GM18870 (cell line): ENCODE measurements at regions not wholly inside any gene's neighbourhood (a gene's known extent, or its start where the extent isn't known, plus 50 kb on each side); places are given as distances from the start of the nearest gene placed in this dataset.
"Not testable (repeated sequence)": the region's sequence is repeated elsewhere in the genome, so short reads cannot be mapped to it uniquely, and the experiment has no call there.

Source experiments
- ATAC-seq: cut with Tn5 transposase; IDR thresholded peaks from one replicate; pipeline ENCODE4 v1.9.1; 2021; ENCODE audit warnings: moderate library complexity; ENCODE audit not compliant: unreplicated experiment

DNA sequence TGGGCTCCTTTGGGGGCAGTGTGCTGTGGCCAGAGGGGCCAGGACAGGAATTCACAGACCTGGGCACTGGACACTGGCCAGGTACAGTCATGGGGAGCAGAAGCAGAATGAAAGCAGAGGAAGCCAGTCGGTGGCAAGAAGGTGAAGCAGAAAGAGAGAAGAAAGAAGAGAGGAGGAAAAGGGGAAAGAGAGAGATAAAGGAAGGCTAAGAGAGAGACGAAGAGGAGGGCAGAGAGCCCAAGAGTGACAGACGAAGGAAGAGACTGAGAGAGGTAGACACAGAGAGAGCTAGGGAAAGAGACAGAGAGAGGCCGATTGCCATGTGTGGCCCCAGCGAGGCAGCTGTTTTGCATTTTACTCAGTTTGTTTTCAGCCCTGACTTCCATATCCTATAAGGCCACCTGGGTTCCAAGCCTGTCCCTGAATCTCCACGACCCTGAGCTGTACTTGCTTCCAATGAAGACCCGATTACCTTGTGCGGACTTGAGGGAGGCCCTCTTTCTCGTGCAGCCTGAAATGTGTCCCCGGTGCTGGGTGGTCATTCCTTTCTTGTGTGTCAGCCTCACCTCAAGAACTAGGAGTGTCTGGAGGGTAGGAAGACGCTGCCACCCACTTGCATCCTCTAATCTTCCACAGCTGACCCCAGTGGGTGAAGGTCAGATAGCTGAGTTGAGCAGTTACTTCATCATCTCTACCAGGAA, 73.9 kb downstream of the LSM3 start:
- no peak for ATAC-seq

GRCh38 chr3:14253022-14253706, 74.5 kb downstream of the LSM3 start:
- no peak for ATAC-seq

DNA sequence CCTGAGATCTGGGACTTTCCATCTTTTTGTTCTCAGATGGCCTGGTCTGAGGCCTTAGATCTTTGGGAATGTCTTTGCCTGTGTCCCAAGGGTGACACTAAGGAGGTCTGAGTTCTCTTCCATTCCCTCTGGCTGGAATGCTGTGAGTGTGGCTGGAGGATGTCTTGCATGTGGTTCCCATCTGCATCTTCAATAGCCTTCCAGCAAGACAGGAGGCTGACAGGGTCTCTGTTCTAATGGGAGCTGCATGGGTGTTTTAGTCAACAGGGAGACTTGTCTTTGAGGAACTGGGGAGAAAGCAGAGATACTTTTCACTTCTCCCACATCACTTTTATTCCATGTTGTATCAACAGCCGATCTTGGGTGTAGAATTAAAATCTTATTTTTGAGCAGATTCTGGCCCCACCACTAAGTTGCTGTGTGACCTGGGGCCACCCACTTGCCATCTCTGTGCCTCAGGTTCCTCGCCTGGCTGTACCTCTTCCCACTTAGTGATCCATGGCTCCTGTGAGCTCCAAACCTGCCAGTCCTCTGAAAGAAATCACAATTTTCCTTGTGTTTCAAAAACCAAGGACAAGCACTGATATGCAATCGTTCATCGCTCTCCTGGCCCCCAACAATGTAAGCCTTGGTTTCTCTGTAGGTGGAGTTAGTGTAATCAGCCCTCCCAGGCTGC, 75.2 kb downstream of the LSM3 start:
- ATAC-seq: no peak

DNA sequence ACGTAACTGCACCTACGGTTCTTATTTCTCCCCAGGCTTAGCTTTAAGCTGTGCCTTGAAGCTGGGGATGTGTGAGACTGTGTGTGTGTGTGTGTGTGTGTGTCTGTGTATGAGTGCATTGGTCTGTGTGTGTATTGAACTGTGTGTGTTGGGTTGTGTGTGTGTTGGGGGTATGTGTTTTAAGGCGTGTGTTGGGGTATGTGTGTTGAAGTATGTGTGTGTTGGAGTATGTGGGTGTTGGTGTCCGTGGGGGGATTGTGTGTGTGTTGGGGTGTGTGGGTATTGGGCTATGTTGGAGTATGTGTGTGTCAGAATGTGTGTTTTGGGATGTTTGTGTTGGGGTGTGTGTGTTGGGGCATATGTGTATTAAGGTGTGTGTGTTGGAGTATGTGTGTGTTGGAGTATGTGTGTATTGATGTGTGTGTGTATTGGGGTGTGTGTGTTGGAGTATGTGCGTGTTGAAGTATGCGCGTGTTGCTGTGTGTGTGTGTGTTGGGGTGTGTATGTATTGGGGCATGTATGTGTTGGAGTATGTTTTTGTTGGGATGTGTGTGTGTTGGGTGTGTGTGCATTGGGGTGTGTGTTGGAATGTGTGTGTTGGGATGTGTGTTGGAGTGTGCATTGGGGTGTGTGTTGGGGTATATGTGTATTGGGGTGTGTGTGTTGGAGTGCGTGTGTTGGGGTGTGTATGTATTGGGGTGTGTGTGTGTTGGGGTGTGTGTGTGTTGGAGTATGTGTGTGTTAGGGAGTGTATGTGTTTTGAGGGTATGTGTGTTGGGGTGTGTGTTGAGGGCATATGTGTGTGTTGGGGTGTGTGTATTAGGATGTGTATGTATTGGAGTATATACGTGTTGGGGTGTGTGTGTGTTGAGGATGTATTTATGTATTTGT, 76.4 kb downstream of the LSM3 start:
- no peak for ATAC-seq

GRCh38 chr3:14256046-14256445, 77.4 kb downstream of the LSM3 start:
- ATAC-seq: no peak

DNA sequence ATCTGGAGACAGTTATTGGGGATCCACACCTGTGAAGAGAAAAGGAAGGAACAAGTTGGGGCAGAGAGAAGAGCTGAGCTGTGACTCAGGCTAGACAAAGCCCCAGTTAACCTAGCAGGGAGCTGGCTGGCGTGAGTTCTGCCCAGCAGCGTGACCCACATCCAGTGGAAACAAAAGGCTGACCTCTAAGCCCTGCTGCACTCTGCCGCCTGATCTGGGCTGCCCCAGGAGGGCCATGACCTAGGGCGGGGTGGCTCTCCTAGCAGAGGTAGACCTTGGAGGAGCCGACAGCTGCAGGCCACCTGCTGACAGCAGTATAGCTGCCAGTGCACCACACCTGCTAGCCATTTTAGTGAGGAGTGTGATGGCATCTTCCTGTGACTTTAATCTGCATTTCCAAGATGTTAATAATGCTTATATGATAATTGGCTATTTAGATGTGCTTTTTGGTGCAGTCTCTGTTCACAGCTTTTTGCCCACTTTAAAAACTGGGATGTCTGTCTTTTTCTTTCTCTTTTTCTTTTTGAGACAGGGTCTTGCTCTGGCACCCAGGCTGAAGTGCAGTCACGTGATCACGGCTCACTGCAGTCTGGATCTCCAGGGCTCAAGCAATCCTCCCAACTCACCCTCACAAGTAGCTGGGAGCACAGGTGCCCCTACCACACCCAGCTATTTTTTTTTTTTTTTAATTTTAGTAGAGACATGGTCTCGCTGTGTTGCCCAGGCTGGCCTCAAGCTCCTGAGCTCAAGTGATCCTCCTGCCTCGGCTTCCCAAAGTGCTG, 78.1 kb downstream of the LSM3 start:
- no peak for ATAC-seq

- ATAC-seq: no peak
Measured at GRCh38 chr3:14258906-14259904, 80.6 kb downstream of the LSM3 start.

DNA sequence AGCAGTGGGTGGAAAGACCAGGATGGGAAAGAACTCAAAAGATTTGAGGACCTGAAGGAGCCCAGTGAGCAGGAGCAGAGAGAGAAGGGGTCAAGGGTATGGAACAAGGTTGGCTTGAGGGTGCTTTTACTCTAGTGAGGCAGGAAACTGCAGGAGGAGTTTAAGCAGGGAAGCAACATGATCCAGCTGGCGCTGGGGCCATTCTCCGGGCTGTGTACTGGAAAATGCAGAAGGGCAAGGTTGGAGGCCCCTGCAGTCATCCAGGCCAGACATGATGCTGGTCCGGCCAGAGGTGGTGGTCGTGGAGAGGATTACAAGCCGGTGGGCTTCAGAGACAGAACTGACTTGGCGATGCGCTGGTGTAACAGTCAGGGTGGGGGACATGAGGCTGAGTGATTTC, 81.8 kb downstream of the LSM3 start:
- ATAC-seq: no peak

DNA sequence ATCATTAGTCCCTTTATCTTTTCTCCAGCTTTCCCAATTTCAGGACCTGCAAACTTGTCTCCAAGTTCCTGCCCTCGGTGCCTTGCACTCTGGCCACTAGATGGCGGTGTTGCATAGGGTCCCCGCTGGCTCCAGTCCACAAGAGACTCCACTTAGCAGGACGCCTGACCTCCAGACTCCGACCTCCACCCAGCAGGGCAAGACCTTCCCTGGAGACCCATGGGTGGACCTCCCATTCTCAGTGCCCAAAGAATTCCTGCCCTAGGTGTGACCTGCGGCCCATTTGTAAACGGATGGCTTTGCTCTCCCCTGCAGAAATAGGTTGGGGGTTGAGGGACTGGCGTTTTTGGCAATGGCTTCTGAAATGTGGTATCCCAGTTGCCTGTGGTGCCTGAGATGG, 82.6 kb downstream of the LSM3 start:
- ATAC-seq: no peak

DNA sequence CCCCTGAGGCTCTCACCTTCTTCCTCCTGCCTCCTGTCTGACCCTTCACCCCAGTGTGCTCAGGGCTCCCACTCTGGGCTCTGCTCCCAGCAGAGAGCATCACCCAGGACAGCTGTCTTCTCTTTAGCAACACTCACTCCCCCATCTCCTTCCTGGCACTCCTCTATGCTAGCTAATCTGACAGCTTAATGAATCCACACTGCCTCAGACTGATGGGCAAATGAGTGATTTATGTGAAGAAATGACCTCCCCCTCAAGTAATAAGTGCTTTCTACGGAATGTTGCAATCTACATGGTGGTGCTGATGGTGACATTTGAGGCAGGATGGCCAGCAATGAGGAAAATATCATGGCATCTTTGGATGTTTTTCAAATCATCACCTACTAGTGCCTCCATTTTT, 83.6 kb downstream of the LSM3 start:
- no peak for ATAC-seq

- no peak for ATAC-seq
Measured at GRCh38 chr3:14262867-14263266, 84.2 kb downstream of the LSM3 start.

DNA sequence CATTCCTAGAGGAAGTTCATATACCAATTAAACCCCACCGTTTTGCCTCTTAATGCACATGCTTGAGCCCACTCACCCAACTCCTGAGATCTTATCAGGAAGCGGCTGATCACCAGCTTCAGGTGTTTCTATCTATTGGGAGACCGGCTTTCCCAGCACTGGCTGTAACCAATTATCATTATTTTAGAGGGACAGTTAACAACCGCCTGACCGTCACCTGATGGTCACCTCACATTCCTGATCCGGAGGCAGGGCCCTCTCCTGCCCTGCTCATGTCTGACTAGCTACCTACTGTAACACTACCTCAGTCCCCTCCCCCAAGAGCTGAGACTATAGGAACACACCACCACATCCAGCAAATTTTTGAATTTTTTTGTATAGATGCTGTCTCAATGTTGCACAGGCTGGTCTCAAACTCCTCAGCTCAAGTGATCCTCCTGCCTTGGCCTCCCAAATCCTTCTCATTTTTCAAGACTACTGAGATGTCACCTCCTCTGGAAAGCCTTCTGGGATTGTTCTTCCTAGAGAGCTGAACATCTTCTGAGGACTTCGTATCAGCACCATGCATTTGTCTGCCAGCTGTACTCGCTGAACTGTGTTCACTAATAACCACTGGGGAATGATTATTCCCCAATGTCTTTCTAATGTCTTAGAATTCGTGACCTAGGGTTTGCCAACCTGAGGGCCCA, 84.8 kb downstream of the LSM3 start:
- ATAC-seq: no peak

- ATAC-seq: no peak
Measured at GRCh38 chr3:14265246-14265962, 86.8 kb downstream of the LSM3 start.

DNA sequence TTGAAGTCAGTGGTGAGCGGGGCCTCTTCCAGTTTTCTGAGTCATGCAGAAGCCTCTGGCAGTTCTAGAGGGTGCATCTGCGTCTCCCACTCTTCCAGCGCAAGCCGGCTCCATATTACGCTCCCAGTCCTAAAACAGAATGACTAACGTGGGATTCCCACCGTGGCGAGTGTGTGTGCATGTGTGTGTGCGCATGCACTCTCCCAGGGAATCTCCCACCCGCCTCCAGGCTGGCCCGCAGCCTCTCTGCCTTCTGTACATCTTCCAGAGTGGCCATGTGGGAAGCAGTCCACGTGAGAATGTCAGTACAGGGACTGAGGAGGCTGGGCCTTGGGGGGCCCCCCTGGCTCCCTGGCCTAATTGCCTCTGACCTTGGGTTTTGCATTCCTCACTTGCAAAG, 87.7 kb downstream of the LSM3 start:
- ATAC-seq: no peak

- ATAC-seq: no peak
Measured at GRCh38 chr3:14267976-14268375, 89.4 kb downstream of the LSM3 start.

DNA sequence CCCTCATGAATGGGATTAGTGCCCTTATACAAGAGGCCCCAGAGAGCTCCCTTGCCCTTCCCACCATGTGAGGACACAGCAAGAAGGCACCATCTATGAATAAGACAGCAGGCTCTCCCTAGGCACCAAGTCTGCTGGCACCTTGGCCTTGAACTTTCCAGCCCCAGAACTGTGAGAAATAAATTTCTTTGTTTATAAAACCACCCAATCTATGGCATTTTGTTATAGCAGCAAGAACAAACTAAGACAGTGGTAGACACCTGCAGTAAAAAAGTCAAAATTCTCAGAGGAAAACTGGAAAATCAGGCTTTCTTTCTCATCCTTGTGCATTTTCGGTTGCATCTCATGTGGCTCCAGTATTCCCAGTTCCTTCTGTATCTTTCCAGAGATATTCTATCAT, 90.3 kb downstream of the LSM3 start:
- no peak for ATAC-seq

DNA sequence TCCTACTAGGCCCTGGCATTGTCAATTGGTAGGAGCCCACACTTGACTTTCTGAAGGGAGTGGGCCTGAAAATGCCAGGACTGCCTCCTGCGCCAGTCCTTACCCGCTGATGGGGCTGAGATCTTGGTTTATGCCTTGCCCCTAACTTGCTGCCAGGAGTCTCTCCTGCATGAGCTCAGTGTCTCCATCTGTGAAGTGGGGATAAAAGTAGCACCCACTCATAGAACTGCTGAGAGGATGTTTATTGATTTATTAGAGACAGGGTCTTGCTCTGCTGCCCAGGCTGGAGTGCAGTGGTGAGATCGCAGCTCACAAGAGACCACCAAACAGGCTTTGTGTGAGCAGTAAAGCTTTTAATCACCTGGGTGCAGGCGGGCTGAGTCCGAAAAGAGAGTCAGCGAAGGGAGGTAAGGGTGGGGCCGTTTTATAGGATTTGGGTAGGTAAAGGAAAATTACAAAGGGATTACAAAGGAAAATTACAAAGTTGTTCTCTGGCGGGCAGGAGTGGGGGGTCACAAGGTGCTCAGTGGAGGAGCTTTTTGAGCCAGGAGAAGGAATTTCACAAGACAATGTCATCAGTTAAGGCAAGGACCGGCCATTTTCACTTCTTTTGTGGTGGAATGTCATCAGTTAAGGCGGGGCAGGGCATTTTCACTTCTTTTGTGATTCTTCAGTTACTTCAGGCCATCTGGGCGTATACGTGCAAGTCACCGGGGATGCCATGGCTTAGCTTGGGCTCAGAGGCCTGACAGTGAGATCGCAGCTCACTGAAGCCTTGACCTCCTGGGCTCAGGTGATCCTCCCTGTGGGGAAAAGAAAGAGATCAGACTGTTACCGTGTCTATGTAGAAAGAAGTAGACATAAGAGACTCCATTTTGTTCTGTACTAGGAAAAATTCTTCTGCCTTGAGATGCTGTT, 93.7 kb downstream of the LSM3 start:
- not testable (repeated sequence) for ATAC-seq
